SKM-1 treated with dmso at 0.1 percent for 144 hours (cell line): ENCODE measurements at regions not wholly inside any gene's neighbourhood (a gene's known extent, or its start where the extent isn't known, plus 50 kb on each side); places are given as distances from the start of the nearest gene placed in this dataset.

Source experiments
- DNase-seq: peaks from one replicate; lab custom pipeline; 2025; ENCODE audit not compliant: unreplicated experiment; lab: John Stamatoyannopoulos, UW

DNA sequence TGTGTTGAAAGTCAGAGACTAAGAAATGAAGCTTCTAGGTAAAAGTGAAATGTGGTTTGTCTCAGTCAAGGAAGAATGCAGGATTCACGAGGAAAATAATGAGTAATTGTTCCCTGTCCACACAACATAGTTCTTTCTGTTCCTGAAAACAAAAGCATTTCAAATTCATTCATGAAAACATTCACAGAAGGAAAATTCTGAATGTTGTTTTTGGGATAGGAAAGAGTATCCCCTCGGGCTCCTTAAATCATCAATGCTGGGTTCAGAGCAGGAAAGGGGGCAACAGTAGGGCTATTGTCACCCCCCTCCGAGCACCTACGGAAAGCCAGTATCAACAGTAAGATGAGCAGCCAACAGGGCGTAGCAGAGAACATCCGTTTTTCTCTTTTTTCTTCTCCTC lies 769.9 kb upstream of the ADAMTS16 start:
- DNase-seq, result no peak

DNA sequence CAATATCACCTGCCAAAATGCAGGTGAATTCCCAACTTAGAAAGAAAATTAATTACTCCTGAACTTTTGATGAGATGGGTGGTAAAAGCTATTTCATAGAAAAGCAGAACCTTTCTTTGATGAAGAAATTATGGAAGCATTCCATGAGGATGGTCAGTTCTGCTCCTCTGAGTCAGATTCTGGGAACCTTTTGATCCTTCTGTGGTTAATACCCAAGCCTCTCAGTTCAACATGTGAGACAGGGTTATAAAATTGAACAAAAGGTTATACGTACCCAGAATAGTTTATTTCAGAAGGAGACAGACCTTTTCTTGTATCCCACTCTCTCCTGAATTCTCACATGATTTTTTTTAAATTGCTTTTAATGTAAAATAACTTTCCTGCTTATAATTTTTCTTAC lies 767.6 kb upstream of the ADAMTS16 start:
- DNase-seq, result no peak

DNA sequence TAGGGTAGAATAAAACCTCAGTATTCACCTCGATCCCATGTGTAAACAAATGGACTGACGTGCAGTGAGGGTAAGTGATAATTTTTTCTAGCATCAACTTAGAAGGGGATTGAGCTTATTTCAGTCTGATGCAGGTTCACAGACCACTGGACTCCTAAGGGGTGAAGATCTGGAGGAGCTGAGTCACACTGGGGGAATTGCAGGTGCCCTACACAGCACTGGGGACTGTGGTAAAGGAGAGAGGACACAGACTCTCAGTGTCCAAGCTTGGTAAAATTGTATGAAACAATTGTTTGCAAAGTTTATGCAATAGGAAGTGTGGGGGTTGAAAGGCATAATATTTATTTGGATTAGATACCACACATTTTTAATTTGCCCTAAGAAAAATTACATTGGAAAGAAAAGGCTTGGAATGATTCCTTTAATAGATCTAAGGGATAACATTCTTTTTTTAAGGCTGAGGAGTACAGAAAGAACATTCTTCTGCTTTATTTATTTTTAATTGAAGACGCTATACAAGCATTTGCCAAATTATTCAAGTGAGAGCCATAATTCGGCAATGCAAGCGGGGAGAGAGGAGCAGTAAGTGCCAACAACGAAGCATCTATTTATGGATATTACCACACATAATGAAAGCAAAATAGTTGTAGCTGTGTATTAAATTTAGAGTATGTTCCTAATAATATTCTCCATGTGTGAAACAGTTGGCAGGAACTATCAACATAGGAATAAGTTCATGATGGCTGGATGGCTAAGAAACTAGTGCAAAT lies 766.9 kb upstream of the ADAMTS16 start:
- DNase-seq, result no peak

DNA sequence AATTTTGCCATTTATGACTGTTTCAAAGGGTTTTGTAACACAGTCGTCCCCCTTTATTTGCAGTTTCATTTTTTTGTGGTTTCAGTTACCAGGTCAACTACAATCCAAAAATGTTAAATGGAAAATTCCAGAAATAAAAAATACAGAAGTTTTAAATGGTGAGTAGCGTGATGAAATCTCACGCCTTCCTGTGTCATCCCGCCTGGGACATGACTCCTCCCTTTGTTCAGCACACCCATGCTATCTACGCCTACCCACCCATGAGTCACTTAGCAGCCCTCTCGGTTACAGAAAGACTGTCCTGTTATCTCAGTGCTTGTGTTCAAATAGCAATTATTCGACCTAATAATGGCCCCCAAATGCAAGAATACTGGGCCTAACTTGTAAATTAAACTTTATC lies 765.3 kb upstream of the ADAMTS16 start:
- no peak for DNase-seq

DNA sequence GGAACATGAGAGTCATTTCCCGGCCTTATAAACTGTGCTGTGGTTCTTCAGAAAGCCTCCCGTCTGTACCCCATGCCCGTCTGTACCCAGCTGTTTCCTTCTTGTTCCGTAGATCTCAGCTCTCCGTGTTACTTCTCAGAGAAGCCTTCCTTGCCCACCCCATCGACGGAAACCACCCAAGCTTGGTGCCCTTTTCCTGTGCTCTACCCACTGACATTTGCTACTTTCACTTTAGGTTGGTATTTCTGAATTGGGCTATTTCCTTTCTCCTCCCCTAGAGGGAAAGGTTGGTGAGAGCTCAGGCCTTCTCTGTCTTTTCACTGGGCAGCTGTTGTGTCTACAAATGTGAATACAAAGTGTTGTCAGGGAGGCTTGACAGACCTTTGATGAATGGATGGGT lies 764.5 kb upstream of the ADAMTS16 start:
- DNase-seq, result no peak

DNA sequence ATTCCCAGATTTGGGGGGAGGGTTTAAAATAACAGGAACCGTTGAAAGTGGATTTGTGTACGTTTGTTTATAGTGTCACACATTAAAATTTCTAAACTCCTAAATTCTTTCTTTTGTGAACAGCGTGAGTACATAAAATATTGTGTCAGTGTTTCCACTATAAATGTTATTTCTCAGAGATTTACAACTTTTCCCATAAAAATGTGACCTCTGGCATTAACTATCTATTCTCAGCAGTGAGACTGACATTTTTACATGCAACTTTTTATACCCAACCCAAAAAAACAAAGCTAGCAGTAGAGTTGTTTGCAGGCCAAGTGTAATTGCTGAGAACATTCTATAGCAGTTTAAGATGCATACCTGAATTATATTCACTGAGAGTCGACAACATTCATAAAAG lies 757.0 kb upstream of the ADAMTS16 start:
- DNase-seq, result no peak

DNA sequence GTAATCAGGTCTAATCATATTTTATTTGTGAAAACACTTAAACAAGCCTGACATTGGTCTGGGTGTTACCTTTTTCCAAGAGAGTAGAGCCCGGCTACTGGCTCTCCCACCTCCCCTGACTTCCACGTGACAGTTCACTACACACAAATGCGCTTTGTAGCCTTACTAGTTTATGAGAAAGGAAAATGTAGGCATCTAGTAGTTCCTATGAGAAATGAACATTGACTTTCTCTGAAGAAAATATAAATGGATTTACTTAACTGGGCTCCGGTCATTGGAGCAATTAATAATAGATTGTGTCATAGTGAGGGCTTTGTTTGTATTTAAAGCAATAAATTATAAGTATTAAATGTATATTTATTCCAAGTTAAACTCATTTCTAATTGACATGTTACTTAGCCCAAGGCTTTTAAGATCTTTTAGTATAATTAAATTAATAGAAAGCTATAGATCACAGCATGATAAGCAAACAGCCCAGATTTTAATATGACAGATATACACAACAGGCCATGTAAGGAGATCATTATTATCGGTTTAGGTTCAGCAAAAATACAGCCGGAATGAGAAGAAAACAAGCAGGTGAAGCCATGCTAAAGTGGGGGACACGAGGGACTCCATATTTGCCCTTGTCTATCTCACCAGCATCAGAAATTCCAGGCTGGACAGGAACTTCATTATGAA lies 756.5 kb upstream of the ADAMTS16 start:
- no peak for DNase-seq

DNA sequence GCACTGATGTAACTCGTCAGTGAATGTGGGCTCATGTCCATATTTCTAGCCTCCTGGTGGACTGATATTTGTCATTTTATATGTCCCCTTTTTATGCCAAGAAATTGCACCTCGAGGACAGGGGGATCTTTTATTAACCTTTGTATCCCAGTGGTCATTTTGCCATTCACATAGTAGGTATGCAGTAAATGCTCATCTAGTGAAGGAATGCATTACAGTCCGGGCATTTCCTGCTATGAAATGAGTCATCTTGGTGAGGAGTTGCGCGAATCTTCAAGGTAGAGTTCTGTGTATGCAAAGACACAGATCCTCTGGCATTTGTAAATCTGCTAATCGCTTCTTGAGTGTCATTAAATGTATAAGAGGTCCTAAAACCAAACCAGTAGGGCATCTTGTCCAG lies 755.5 kb upstream of the ADAMTS16 start:
- DNase-seq, result no peak

DNA sequence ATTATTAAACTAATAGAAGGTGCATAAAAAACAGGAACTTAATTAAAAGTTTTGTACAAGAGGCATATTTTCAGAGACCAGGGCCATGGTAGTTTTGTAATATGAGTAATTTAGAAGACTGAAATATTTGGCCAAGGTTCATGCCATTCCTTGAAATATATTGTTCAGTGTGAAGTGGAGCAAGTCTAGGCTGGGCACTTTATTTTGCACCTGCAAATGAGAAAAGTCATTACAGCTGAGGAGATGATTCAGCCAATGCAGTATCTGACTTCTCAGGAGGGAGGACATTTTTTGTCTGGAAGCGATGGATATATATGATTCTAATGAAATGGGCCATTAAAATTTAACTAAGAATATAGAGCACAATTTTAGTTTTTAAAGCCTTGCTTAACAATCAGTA lies 754.0 kb upstream of the ADAMTS16 start:
- DNase-seq, result no peak

DNA sequence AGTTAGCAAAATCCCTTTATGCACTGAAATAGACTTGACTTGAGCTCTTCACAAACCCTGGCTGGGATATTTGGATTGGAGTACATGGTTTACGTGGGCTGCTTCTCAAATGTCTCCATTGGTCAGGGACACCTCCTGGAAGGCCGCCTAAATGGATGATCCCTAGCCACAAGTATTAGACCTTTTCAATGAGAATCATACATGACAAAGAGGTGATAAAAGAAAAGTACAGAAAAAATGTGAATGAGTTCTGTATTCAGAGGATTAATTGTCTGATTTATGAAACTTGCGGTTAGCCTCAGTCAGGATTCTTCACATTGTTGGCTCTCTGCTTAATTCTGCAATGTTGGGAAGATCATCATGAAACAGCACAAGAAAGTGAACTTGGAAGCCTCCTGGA lies 752.8 kb upstream of the ADAMTS16 start:
- DNase-seq, result no peak

DNA sequence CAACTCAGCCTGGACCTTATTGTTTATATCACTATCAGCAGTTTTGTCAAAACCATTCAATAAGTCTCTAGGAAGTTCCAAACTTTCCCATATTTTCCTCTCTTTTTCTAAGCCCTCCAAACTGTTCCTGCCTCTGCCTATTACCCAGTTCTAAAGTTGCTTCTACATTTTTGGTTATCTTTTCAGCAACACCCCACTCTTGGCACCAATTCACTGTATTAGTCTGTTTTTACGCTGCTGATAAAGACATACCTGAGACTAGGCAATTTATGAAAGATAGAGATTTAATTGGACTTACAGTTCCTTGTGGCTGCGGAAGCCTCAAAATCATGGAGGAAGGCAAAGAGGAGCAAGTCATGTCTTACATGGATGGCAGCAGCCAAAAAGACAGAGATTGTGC lies 744.4 kb upstream of the ADAMTS16 start:
- DNase-seq, result no peak

DNA sequence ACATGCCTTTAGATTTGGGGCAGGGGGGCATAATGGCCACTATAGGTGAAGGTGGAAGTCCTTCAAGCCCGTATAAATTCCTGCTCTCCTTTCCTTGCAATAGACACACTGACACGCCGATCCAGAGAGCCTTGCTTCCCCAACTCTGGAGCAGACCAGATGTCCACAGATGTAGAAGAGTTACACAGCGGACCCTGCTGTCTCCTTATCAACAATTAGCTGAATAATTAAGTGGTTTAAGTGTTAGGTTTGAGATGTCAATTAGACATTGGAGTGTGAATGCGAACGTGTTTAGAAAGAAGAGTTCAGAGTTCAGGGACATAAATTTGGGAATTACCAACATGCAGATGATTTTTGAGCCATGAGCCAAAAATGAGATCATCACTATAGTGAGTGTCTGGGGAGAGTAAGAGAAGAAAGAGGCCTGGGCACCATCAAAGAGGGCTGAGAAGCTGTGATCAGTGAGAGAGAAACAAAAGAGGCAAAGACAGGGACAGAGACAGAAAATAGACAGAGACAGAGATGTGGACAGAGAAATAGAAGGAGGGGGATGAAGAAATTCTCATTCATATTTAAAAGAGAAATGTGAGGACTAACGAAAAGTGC lies 734.4 kb upstream of the ADAMTS16 start:
- DNase-seq, result no peak

DNA sequence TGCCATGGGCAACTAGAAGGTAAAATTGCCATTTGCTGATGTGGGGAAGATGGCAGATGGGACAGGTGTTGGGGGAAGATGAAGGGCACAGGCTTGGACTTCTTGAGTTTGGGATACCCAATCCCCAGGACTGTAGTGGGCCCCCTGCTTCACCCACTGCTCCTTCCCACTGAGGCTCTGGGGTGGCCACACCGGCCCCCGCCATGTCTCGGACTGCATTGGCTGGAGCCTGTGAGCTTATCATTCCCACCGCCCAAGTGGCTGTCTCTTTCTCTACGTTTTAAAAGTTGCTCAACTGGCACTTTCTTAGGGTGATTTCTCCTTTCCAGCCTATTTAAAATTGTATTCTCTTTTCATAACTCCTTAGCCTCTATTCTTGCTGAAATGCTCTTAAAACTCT lies 730.0 kb upstream of the ADAMTS16 start:
- no peak for DNase-seq

DNA sequence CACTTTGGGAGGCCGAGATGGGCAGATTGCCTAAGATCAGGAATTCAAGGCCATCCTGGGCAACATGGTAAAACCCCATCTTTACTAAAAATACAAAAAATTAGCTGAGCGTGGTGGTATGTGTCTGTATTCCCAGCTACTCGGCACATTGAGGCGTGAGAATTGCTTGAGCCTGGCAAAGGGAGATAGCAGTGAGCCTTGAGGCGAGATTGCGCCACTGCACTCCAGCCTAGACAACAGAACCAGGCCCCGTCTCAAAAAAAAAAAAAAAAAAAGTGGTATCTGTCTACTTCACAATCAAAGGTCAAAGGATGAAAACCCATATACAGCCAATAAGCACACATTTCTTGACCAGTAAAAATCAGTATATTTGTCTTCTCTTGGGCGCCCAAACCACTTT lies 728.5 kb upstream of the ADAMTS16 start:
- no peak for DNase-seq

DNA sequence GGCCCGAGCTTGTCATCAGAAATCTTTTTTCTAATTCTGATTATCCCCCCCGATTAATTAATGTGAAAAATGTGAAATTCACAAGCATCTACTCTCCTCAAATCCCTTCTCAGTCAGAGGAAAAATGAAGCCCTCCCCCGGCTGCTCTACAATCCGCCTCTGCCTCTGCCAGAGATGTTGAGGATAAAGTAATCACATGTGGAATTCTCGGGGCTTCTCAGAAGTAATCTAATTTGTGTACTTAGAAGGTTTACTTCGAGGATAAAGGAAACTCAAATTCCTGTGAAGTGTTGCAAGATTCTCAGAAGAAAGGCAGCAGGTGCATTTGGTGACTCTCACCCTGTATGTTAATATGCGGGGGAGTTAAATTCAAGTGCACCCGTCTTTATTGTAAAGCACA lies 726.1 kb upstream of the ADAMTS16 start:
- DNase-seq, result no peak

DNA sequence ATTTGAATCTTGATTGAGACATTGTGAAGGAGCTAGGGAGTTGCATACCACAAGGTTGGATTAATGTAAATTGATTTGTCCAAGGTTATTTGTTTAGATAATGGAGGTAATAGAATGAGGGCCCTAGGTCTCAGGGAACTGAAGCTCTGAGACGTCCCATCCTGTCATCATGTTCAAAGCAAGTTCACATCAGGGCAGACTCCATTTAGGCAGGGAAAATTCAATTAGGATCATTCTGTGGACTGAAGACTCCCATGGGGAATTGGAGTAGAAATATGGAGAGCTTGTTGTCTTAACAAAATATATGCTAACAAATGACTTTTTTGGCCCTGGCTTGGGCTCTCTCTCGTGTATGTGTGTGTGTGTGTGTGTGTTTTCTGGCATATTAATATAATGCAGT lies 722.0 kb upstream of the ADAMTS16 start:
- no peak for DNase-seq

DNA sequence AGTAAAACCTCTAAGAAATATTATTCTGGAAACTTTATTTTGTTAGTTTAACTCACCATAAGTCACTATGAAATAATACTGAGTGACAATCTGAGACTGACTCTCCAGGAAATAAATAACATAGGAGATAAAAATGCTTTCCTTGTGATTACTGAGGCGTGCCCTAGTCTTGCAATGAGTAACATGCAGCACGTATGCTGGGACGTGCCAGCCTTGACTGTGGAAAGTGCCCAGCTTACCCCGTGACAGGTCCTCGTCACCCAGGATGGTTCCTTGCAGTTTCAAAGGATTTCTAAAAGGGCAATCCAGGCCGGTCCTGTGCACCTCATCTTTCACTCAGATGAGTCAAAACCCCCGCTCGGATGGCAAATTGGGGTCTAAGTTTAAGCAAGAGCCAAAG lies 720.8 kb upstream of the ADAMTS16 start:
- DNase-seq, result no peak

DNA sequence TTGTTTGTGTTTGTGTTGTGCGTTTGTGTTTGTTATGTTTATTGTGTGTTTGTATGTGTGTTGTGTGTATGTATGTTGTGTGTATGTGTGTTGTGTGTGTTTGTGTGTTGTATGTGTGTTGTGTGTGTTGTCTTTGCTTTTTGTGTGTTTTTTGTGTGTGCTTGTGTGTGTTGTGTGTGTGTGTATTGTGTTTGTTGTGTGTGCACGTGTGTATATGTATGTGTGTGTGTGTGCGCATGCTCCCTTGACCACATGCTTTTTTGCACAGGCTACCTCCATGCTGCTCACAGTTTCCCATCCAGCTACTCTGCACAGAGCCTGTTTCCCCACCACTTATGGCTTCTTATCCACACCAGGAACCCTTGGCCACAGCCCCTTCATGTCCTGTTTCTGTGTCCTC lies 720.0 kb upstream of the ADAMTS16 start:
- no peak for DNase-seq

DNA sequence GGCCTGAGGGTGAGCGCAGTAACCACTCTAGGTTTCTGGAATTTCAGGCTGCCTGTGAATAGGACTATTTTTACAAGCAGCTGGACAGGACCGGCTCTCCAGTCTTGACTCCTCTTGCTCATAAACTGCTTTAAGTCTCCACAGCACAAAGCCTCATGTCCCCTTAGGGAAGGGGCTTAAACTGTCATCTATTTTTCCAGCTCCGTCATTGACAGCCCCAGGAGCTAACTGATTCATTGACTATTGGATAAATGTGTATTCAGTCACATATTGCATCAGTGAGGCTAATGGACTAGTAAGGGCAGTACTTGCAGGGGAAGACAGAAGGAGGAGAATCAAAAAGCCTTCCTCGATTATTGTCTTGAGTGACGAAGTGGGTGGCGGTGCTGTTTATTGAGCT lies 719.4 kb upstream of the ADAMTS16 start:
- no peak for DNase-seq

DNA sequence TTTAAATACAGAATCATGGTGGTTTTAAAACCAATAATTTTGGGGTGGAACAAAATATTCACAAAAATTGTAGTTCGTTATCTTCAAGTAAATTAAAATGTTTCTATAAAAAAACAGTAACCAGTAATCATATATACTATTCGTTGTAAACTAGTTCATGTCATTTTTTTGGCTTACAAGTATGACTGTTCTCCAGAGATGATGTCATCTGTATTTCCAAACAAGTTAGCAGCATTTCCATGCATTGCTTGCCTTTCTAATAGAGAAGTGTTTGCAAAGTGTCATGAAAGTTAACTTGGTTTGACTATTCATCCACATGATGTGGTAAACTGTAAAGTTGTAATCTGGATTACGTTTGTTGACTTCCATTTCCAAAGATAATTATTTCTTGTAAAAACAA lies 717.9 kb upstream of the ADAMTS16 start:
- DNase-seq, result no peak

DNA sequence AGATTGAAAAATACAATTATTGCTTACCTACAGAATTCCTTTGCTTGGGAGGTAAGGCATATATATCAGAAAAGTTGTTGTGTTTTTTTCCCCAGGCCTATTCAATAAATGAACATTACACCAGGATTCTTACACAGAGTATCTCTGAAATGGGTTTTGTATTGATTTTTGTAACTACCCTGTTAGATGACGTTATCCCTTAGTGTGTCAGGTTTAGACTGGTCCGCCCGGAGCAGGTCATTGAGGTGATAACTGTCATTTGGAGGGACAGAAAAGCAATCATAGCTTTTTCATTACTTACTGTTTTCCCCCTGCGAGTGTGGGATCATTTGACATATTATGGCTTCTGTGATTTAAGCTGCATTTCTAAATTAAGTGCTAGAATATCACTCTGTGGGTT lies 715.2 kb upstream of the ADAMTS16 start:
- no peak for DNase-seq

DNA sequence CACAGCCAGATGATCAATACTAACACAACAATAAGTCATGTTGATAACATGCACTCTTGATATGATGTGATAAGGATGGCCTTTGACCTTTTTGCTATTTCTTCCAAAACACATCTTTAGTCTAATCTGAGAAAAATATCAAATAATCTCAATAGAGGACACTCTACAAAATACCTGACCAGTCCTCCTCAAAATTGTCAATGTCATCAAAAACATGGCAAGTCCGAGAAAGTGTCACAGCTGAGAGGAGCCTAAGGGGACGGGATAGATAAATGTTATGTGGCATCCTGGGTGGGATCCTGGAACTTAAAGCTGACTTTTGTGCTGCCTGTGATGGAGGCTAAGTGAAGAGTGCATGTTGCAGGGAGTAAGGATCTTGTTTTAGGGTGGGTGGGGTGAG lies 699.6 kb upstream of the ADAMTS16 start:
- no peak for DNase-seq

DNA sequence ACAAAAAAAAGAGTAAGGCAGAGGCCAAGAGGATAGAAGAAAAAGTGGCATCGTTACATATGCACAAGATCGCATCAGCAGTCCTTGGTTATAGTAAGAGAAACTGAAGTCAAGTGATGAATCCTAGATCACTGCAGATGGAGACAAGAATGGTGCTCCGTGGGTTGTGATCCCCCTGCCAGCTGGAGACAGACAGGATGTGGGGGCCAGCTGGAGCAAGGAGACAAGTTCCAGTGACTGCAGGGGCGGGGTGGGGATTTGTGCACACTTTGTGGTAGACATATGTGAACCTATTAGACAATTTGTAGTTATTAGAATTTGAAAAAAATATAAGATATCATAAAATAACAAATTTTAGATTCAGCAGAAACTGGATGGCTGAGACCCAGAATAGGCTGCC lies 697.9 kb upstream of the ADAMTS16 start:
- no peak for DNase-seq
